ENCODE measurements at regions not wholly inside any gene's neighbourhood (a gene's known extent, or its start where the extent isn't known, plus 50 kb on each side); places are given as distances from the start of the nearest gene placed in this dataset.
"Not testable (repeated sequence)": the region's sequence is repeated elsewhere in the genome, so short reads cannot be mapped to it uniquely, and the experiment has no call there.

DNA sequence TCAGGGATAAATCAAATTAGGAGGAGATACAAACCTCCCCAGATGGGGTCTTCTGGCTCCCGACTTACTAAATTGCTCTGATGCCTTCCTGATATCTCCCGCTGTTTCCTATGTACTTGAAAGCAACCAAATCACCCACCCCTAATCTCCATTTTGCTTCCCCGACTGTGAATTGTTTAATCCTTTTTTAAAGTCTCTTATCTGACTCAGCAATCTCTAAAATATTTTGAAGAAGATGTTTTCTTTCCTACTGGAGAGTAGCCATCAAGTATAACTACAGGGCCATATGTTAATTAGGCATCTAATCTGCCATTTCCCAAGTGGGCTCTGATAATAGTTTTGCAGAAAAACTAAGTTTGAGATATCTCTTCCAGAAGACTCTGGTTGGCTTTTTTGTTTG is 365.2 kb upstream of the MAF start:
- DNase-seq, result no peak

DNA sequence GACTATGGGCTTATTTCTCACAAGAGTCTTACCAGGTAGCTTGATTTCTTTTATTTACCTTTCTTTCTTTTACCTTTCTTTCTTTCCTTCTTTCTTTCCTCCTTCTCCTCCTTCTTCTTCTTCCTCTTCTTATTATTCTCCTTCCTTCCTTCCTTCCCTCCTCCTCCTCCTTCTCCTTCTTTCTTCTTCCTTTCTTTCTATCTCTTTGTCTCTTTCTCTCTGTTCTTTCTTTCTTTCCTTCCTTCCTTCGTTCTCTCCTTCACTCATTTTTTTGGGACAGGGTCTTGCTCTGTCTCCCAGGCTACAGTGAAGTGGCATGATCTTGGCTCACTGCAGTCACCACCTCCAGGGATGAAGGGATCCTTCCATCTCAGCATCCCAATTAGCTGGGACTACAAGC is 363.6 kb upstream of the MAF start:
- no peak for DNase-seq

DNA sequence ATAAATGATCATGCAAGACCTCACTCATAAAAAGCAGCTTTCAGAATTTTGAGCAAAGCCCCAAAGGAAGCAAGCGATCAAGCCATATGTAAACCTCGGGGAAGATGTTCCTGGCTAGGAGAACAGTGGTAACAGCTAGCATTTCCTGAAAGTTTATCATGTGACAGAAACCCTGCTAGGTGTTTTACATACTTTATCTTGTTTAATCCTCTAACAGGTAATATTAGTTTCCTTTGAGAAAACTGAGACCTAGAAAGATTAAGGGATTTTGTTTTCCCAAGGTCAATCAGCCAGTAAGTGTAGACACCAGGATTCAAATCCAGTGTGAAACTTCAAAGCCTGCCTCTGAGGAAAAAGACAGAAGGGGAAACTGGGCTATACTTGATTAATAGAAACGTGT is 362.4 kb upstream of the MAF start:
- DNase-seq, result no peak

DNA sequence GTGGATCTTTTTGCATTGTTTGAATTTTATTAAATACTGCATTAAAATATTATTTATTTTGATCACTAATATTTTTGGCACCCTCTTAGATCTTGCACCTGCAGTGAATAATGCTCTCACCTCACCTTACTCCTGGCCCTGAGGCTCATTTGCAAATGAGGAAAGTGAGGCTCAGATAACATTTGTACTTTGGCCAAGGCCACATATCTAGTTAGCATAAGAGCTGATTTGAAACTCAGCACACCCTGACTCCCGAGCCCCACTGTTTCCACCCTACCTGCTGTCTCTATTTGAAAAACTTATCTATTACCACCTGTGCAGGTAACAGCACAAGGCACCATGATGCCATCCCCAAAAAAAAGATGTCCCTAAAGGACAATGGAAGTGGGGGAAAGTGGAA is 358.7 kb upstream of the MAF start:
- DNase-seq, result no peak

DNA sequence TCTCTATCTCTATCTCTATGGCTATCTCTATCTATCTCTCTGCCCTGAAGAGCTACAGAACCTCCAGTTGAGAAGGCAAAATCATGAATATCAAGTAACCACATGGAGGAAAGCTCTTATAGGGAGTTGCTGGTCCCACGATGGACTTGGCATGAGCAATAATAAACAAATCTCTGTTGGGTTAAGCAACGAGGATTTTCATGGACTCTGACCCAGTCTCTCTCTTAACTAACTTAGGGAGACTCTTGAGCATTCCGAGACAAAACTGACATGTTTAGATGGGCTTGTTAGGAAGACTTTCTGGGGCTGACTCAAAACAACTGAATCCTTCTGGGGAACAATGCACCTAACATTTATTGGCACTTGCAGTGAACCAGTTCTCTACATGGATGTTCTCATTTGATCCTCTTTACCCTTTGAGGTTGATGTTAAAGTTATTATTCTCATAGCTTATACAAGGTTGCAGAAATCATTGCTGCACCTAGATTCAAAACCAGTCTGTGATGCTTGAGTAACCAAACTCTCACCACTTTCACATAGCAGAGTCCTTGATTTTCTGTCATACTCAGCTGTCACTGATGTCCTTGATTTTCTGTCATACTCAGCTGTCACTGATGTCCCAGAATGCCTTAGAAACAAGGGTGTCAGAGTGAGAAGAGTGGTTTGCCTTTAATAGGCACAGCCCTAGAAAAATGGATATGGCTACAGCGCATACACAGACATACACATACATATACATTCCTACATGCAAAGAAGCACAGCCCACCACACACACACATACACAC is 354.6 kb upstream of the MAF start:
- no peak for DNase-seq

DNA sequence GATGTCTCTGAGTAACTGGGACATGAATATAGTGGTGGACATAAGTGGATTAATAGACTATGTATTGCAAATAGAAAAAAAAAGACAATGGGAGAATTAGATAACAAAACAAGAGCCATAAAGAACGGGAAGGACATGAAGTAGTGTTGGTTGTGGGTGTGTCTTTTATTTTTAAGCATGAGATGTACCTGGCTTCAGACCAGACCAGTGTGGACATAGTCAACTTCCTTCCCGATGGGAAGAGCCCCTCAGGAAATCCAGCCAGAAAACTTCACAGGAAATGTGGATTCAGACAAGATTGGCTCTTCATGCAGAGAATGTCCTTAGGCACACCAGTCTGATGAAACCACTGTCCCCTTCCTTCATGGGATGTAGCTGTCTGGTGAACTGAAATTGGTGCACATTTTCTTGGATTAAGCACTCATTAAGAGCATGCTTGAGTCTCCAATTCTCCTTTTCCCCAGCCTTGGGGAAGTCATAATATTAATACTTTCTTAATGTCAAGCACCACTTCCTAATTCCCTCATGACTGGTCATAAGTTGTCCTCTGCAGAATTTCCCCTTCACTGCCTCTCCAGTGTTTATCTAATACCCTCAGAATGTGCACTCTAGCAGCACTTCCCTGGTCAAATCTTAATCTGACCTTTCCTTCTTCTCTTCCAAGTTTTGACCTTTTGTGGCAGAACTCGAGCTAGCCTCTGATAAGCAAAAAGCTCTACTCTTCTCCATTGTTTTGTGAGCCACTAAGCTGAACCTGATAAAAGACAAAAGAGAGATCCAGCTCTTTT is 350.6 kb upstream of the MAF start:
- no peak for DNase-seq

DNA sequence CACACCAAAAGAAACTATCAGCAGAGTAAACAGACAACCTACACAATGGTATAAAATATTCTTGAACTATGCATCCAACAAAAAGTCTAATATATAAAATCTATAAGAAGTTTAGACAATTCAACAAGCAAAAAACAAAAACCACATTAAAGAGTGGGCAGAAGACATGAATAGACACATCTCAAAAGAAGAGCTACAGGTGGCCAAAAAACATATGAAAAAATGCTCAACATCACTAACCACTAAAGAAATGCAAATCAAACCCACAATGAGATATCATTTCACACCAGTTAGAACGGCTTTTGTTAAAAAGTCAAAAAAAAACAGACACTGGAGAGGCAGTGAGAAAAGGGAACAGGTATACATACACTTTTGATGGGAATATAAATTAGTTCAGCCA is 348.9 kb upstream of the MAF start:
- DNase-seq, result no peak

DNA sequence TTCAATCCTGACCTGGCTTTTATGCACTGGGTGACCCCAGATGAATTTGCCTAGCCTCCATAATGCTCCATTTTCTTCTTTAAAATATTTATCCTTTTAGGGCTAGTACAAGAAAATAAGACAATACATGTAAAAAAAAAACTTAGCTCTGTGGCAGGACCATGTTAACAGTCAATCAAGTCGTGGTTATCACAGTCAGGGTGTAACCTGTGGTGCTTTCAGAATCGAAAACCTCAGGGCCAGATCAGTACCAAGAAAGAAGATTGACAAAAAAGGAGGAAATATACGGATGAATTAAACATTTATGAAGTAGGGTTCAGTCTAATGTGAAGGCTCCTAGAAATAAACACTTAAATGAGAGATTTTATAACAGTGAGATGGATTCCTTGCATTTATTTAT is 347.2 kb upstream of the MAF start:
- no peak for DNase-seq

DNA sequence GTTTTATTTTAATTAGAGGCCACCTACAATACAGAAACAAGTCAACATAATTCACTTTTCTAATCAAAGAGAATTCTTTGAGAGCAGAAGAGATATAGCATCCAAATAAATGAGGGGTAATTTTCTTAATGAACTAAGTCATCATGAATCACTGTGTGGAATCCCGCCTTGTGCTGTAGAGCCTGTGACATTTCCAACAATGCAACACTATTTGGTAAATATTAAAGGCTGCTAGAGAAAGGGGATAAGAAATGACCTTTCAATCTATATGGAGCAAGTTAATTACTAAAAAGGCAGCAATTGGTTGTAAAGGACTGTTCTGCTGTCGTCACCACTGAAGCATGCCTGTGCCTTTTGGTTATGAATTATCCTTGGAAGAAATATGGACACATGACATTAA is 345.7 kb upstream of the MAF start:
- DNase-seq, result no peak

DNA sequence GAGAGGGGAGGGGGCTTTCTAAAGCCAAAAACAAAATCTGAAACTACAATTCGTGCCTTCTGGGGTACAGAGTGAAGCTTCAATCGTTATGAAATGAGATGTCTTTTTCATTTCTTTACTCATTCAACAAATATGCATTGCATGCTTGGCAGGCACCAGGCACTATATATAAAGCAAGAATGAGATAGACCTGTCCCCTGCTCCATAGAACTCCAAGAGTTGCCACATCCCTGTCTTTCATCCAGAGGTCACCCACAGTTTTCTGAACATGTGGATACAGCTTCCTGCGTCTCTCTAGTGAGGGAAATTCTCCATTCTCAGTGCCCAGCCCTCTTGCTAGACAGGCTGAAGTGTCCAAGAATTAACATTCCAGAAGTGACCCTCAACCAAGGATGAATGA is 343.2 kb upstream of the MAF start:
- peak; percentile 1 for DNase-seq

DNA sequence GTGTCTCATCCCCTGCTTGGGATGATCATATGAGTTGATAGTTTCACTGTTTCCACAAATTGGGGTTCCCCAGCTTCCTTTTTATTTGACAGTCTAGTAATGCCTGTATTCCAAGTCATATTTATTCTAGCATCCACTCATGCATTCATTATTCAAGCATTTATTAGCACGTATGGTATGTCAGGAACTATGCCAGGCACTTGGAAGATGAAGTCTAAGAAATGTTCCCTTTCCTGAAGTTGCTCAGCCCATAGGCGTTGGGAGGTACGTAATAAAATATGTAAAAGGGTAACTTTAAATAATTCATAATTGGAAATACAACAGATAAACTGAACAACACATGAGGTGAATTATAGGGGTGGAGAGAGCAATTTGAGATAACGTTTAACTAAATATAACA is 338.0 kb upstream of the MAF start:
- no peak for DNase-seq

DNA sequence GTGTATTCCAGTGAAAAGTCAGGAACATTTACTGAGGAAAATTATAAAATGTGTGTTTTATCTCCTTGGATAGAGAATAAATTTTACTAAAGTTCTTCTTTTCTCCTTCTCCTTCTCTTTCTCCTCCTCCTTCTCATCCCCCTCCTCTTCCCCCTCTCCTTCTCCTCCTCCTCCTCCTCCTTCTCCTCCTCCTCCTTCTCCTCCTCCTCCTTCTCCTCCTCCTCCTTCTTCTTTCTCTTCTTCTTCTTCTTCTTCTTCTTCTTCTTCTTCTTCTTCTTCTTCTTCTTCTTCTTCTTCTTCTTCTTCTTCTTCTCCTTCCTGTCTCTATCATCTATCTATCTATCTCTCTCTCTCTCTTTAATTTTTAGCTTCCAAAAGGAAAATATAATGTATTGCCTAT is 337.1 kb upstream of the MAF start:
- not testable (repeated sequence) for DNase-seq

DNA sequence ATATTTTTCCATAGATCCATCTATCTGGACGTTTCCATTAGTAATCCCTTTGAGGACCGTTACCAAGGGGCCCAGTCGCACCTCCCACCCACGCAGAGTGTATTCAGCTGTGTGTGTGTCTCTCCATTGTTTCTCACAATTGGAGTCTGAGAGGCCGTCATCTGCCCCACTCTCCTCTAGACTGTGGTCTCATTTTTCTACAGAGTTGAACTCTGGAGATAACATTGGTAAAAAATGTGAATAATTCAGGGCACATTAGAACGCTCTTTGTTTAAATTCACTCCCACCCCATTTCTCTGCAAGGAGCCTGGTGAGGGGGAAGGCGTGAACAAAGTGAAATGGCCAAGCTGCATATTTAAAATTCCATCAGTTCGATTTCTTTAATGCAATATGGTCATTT is 333.1 kb upstream of the MAF start:
- DNase-seq, result no peak

DNA sequence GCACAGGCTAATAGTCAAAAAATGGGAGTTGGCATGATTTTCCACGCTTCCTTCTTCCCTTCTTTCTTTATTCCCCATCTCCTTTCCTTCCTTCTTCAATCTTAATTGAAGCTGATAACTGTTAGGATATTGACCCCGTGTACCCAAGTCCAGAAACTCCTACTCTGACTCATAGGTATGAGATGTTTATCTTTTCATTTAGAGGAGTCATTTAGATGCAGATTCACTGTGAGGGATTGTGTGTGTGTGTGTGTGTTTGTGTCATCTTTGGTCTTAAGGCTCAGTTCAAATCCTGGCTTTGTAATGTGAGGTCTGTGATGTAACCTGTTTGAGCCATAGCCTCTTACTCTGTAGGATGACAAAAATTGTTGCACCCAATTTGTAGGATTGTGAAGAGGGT is 332.0 kb upstream of the MAF start:
- no peak for DNase-seq

DNA sequence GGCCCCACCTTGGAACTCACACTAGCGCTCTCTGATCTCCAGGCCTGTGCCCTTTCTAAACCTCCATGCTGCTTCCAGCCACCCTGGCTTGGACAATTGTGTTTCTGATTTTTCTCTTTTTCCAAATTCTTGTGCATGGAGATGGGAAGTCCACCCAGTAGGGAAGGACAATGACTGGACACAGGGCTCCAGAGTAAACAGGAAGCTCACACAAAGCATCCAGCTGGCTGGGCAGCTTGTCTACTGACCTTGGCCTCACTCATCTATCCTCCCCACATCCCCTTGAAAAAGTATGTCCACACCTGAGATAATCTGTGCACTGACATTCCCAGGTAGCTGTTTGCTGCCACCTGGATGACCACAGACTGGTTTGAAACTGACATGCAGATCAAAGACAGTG is 331.2 kb upstream of the MAF start:
- no peak for DNase-seq

DNA sequence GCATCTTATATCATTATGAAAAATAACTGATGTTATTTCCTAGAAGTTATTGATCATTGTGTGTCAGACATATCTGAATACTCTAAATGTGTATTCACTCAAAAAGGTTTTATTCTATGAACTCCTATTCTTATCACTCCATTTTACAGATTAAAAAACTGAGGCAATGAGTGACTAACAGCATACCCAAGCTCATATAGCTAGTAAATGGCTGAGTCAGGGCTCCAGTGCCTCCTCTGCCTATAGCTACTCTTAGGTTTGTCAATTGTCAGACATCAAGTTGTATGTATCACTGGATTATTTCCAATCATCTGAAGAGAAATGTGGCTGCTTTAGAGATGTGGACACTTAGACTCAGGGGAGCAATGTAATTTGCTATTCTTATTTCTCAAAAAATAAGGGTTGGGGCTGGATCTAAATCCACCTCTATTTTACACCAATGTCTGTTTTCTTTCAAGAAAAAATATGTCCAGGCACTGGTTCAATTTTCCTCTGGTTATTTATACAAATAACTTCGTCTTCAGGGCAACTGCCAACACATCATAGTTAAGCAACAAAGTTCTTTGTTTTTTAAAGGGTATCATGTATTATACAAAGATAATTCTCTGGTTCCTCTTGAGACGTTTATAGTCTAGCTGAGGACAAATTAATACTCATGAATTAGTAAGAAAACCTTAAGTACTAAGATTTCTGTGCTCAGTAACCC is 328.9 kb upstream of the MAF start:
- DNase-seq, result no peak

DNA sequence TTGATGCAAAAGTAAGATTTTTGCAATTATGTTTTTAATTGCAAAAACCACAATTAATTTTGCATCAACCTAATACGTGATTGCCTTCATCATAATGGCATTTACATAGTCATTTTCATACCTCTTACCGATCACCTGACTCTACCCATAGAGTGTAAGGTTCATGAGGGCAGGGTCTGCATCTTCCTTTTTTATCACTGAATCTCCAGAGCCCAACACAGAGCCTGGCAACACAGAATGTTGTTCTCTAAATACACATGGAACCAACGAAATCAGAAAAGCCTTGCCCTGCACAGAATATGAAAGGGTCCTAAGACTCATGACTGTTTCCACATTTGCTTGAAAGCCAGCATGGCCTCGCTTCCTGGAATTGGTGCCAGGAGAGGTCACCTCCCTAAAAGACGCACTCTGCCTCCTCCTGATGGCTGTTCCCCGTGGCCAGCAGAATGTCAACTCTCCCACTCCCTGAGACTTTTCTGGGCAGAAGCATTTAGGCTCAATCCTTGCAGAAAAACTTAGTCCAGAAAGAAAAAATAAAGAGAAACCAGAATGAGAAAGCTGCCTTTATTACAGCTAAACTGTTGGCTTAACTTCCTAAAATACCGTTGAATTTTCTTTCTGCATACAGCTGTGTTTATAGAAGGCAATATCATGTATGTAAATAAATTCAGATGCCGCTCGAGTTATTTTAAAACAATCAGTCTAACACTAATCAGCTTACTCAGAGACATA is 327.8 kb upstream of the MAF start:
- DNase-seq, result no peak

DNA sequence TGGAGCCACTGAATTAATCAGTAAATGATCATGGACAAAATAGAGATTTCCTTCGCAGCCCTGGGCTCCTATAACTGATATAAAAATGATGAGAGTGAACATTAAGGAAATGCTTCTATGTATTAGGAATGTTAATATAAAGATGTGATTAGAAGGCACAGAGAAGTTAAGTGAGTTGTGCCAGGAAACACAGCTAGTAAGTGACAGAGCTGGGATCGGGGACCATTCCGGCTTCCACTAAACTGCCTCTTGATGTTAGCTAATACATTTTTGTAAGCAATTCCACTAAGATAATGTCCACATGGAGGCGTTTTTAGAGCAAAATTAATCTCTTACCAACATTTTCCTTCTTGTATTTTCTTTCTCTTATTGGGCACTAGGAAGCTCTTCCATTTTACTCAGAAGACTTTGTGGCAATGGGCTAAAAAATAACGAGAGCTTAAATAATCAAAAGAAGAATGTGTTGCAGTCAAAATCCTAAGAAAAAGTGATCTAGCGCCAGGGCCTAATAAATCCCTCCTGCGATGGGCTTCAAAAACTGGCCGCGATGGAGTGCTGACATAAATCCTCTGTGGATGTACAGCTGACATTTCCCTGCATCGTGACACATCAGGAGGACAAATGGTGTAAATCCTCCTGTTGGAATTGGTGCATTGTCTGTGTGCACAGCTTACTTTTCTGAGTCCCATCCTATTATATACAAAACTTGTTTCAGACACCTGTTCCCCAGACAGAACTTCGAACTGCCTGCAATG is 326.1 kb upstream of the MAF start:
- no peak for DNase-seq

DNA sequence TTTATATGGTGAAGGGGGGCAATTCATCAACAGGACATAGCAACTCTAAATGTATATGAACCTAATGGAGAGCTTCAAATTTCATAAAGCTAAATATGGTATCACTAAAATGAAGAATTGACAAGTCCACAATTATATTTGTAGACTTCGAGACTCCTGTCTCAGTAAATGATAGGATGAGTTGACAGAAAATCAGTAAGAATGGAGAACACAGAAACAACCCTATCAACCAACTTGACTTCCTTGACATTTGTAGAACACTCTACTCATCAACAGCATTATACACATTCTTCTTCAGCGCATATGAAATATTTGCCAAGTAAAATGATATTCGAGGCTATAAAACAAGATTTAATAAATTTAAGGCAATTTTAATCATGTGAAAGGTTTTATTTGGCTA is 322.9 kb upstream of the MAF start:
- no peak for DNase-seq

DNA sequence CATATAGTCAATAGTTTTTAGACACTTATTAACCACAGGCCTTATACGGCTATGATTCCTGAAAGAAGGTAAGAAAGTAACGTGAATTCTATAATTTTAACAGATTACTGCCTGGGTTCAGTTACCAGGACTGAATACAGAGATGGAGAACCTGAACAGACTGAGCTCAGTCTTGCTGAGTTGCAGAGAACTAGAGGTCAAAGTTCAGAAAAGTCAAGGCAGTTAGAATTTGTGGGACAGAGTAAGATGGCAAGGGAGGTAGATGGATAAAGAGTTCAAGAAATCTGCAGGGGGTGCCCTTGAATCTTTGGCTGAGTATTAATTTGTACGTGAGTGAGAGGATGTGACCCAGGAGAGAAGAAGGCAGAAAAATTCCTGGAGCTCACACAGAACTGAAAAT is 320.1 kb upstream of the MAF start:
- no peak for DNase-seq

DNA sequence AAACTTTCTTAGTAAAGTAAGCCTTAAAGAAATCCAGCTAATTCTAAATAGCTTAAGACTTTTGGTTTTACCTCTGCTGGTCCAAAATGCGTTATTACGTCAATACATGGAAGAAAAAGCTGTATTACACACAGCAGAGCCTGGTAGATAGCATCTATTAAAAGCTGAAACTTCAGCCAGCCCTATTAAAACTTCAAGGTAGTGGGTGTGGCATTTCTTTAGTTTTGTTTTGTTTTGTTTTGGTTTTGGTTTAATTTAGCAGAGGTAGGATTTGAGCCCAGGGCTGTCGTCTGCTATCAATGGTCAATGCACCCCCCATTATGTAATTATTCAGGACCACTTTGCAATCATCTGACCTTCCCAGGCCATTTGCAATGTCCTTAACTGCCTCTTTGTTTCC is 318.4 kb upstream of the MAF start:
- no peak for DNase-seq

DNA sequence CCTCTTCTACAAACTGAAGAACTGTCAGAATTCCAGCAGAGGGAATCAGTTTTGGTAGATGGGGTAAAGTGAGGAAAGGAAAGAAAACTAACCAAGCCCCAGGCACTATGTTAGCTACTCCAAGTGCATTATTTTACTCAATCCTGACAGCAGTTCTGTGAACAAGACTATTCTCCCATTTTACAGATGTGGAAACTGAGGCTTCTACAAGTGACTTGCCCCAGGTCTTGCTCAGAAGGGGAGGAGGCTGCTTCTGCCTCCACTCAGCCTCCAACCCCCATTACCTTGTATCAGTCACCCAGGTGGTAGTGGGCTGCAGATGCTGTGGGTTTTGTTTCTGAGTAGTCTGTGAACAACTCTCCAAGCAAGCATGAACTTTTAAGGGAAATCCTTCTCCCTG is 315.2 kb upstream of the MAF start:
- no peak for DNase-seq
